ENCODE measurements at regions not wholly inside any gene's neighbourhood (a gene's known extent, or its start where the extent isn't known, plus 50 kb on each side); places are given as distances from the start of the nearest gene placed in this dataset.

- Histone ChIP-seq H3K9me2 (replicated peaks; ENCODE audit: control insufficient read depth, low read length) (no peaks in the 10 kb centered on the region), H3K4me2 (ENCODE audit: low read length) (no peak overlapping the region), H3K27me3 (ENCODE audit: control insufficient read depth, low read length) (no peaks in the 10 kb centered on the region), H3K79me2 (ENCODE audit: control insufficient read depth, low read length) (no peaks in the 10 kb centered on the region), H3K4me3 (ENCODE audit: low read length) (no peak overlapping the region), H3K4me1 (ENCODE audit: control insufficient read depth, low read length) (no peaks in the 10 kb centered on the region), H4K20me1 (ENCODE audit: control insufficient read depth, insufficient read depth, low read depth, low read length) (no peaks in the 10 kb centered on the region), H3K36me3 (ENCODE audit: control insufficient read depth, low read length) (no peaks in the 10 kb centered on the region), H3K9me3 (ENCODE audit: control insufficient read depth, insufficient read depth, low read length) (no peaks in the 10 kb centered on the region), H3F3A (ENCODE audit: control insufficient read depth, insufficient read depth) (no peaks in the 10 kb centered on the region), H3K27ac (ENCODE audit: low read depth, low read length) (no peak overlapping the region)
- peak; percentile 69 for TF ChIP-seq CTCF (IDR thresholded peaks at IDR 0.05; ENCODE audit: low read depth, low read length, poor library complexity, severe bottlenecking)
- TF ChIP-seq EZH2phosphoT487 (IDR thresholded peaks at IDR 0.05; ENCODE audit: borderline replicate concordance, low read length), result no peak
These were observed 551.4 kb downstream of the IQCM start for GRCh38 chr4:149264093-149264733.

GRCh38 chr4:149248191-149248764 is 567.4 kb downstream of the IQCM start:
- H3K9me3 ChIP-seq (ENCODE audit: control insufficient read depth, insufficient read depth, low read length), result no peaks in the 10 kb centered on the region
- no peaks in the 10 kb centered on the region for H3K79me2 ChIP-seq (ENCODE audit: control insufficient read depth, low read length)
- no peak for TF ChIP-seq CTCF (IDR thresholded peaks at IDR 0.05; ENCODE audit: low read depth, low read length, poor library complexity, severe bottlenecking)
- TF ChIP-seq EZH2phosphoT487 (IDR thresholded peaks at IDR 0.05; ENCODE audit: borderline replicate concordance, low read length), result no peak
- no peaks in the 10 kb centered on the region for H3F3A ChIP-seq (ENCODE audit: control insufficient read depth, insufficient read depth)
- H4K20me1 ChIP-seq (ENCODE audit: control insufficient read depth, insufficient read depth, low read depth, low read length), result no peaks in the 10 kb centered on the region
- no peak overlapping the region for H3K4me3 ChIP-seq (ENCODE audit: low read length)
- H3K4me2 ChIP-seq (ENCODE audit: low read length), result no peak overlapping the region
- H3K27me3 ChIP-seq (ENCODE audit: control insufficient read depth, low read length), result no peaks in the 10 kb centered on the region
- no peaks in the 10 kb centered on the region for H3K36me3 ChIP-seq (ENCODE audit: control insufficient read depth, low read length)
- no peaks in the 10 kb centered on the region for H3K9me2 ChIP-seq (replicated peaks; ENCODE audit: control insufficient read depth, low read length)
- no peaks in the 10 kb centered on the region for H3K4me1 ChIP-seq (ENCODE audit: control insufficient read depth, low read length)
- no peak overlapping the region for H3K27ac ChIP-seq (ENCODE audit: low read depth, low read length)

- H3K9me2 ChIP-seq (replicated peaks; ENCODE audit: control insufficient read depth, low read length), result no peaks in the 10 kb centered on the region
- H3K36me3 ChIP-seq (ENCODE audit: control insufficient read depth, low read length), result no peaks in the 10 kb centered on the region
- TF ChIP-seq CTCF (IDR thresholded peaks at IDR 0.05; ENCODE audit: low read depth, low read length, poor library complexity, severe bottlenecking) (no peak), EZH2phosphoT487 (IDR thresholded peaks at IDR 0.05; ENCODE audit: borderline replicate concordance, low read length) (no peak)
- H3K27ac ChIP-seq (ENCODE audit: low read depth, low read length), result no peak overlapping the region
- H3K4me2 ChIP-seq (ENCODE audit: low read length), result no peak overlapping the region
- no peaks in the 10 kb centered on the region for H3K4me1 ChIP-seq (ENCODE audit: control insufficient read depth, low read length)
- no peaks in the 10 kb centered on the region for H3K27me3 ChIP-seq (ENCODE audit: control insufficient read depth, low read length)
- no peak overlapping the region for H3K4me3 ChIP-seq (ENCODE audit: low read length)
- H4K20me1 ChIP-seq (ENCODE audit: control insufficient read depth, insufficient read depth, low read depth, low read length), result no peaks in the 10 kb centered on the region
- H3F3A ChIP-seq (ENCODE audit: control insufficient read depth, insufficient read depth), result no peaks in the 10 kb centered on the region
- H3K9me3 ChIP-seq (ENCODE audit: control insufficient read depth, insufficient read depth, low read length), result no peaks in the 10 kb centered on the region
- H3K79me2 ChIP-seq (ENCODE audit: control insufficient read depth, low read length), result no peaks in the 10 kb centered on the region
These were observed 568.5 kb downstream of the IQCM start for GRCh38 chr4:149247164-149247563.
